A549 (cell line): ENCODE measurements at regions not wholly inside any gene's neighbourhood (a gene's known extent, or its start where the extent isn't known, plus 50 kb on each side); places are given as distances from the start of the nearest gene placed in this dataset.
A peak's percentile ranks its signal among the peaks of the same experiment; 100 is the strongest.

Source experiments
- ATAC-seq, 2 experiments: fragments of 200-7000 bp in 1 of 2; fragments of >200 bp in 1 of 2; cut with Nextera tagmentation in 1 of 2; cut with Tn5 transposase in 1 of 2; 3 replicates each; pipeline versions ENCODE4 v1.8.0 to v1.9.1; 2018 to 2020; ENCODE audit warnings: mild to moderate bottlenecking in 1 of 2, moderate library complexity in 1 of 2
- CTCF ChIA-PET: fragments of 300-600 bp; sonication (Branson Sonifier 250); formaldehyde crosslinking; extraction: SDS; loops from one replicate; lab custom pipeline; 2021; ENCODE audit warnings: antibody characterized with exemption, inconsistent platforms; lab: Yijun Ruan, JAX
- POLR2A ChIA-PET: fragments of 350-600 bp; formaldehyde crosslinking; extraction: SDS; loops from one replicate; lab custom pipeline; 2021; ENCODE audit warnings: antibody characterized with exemption, inconsistent platforms; lab: Yijun Ruan, JAX
- DNase-seq, 2 experiments: peaks; one replicate each; pipeline versions ENCODE4 v3.0.0 to v3.0.0-alpha.2; 2011 to 2016; ENCODE audit warnings: low read depth in 1 of 2, low spot score in 1 of 2
- FAIRE-seq: peaks from 2 replicates; lab custom pipeline; 2011; peaks lifted over from hg19 to GRCh38; lab: Jason Lieb, UNC
- H3K27ac ChIP-seq, 2 experiments: fragments of >200 bp; sonication (Bioruptor Twin); formaldehyde crosslinking; 3 replicates each; pipeline ENCODE4 v1.5.1; 2016 to 2017
- H3K4me1 ChIP-seq: fragments of >200 bp; sonication (Bioruptor Twin); formaldehyde crosslinking; 3 replicates; pipeline ENCODE4 v1.6.1; 2016
- H3K4me2 ChIP-seq: fragments of >200 bp; sonication (Bioruptor Twin); formaldehyde crosslinking; 3 replicates; pipeline ENCODE4 v1.6.1; 2016
- H3K4me3 ChIP-seq: fragments of >200 bp; sonication (Bioruptor Twin); formaldehyde crosslinking; 3 replicates; pipeline ENCODE4 v1.5.1; 2016
- H3K9me3 ChIP-seq: fragments of >200 bp; sonication (Bioruptor Twin); formaldehyde crosslinking; 3 replicates; pipeline ENCODE4 v1.6.1; 2016
- ATOH8 ChIP-seq: fragments of 250-450 bp; sonication (Bioruptor Pico); IDR thresholded peaks from 2 replicates; pipeline ENCODE4 v1.5.0; 2020; ENCODE audit warnings: low read depth, mild to moderate bottlenecking, moderate library complexity
- BCL3 ChIP-seq: fragments of >200 bp; sonication (Bioruptor Twin); formaldehyde crosslinking; IDR thresholded peaks from 3 replicates; pipeline ENCODE4 v1.6.1; 2016
- BHLHE40 ChIP-seq: IDR thresholded peaks from 2 replicates; pipeline ENCODE4 v1.6.1; 2012; ENCODE audit warnings: low read depth, low read length, inconsistent platforms
- CHD2 ChIP-seq: fragments of 150-350 bp; IDR thresholded peaks from 2 replicates; pipeline ENCODE4 v1.6.1; 2014; ENCODE audit warnings: low read length; ENCODE audit not compliant: partially characterized antibody
- E2F6 ChIP-seq: IDR thresholded peaks from 2 replicates; pipeline ENCODE4 v1.6.1; 2012; ENCODE audit warnings: low read depth, borderline replicate concordance
- EP300 ChIP-seq, 2 experiments: fragments of >200 bp; sonication (Bioruptor Twin); formaldehyde crosslinking; IDR thresholded peaks; 2 replicates in 1 of 2; 3 replicates in 1 of 2; pipeline ENCODE4 v1.6.1; 2016 to 2017
- ESRRA ChIP-seq: fragments of 150-350 bp; IDR thresholded peaks from 2 replicates; pipeline ENCODE4 v1.6.1; 2014; ENCODE audit warnings: mild to moderate bottlenecking, low read length, borderline replicate concordance
- HDAC2 ChIP-seq: fragments of 200-600 bp; sonication (generic); IDR thresholded peaks from 2 replicates; pipeline ENCODE4 v1.6.1; 2016
- HES2 ChIP-seq: fragments of >200 bp; sonication (Bioruptor Twin); formaldehyde crosslinking; IDR thresholded peaks from 2 replicates; pipeline ENCODE4 v1.6.1; 2016
- HEYL ChIP-seq: fragments of 250-450 bp; sonication (Bioruptor Pico); IDR thresholded peaks from 2 replicates; pipeline ENCODE4 v1.8.0; 2021; ENCODE audit warnings: mild to moderate bottlenecking, moderate library complexity
- HOXA7 ChIP-seq: fragments of 250-450 bp; sonication (Bioruptor Pico); IDR thresholded peaks from 2 replicates; pipeline ENCODE4 v1.5.0; 2020; ENCODE audit warnings: mild to moderate bottlenecking, moderate library complexity
- HOXB13 ChIP-seq: fragments of 250-450 bp; sonication (Bioruptor Pico); IDR thresholded peaks from 2 replicates; pipeline ENCODE4 v1.5.0; 2020; ENCODE audit warnings: low read depth, mild to moderate bottlenecking, moderate library complexity
- HOXB5 ChIP-seq: fragments of 250-450 bp; sonication (Bioruptor Pico); IDR thresholded peaks from 2 replicates; pipeline ENCODE4 v1.5.0; 2020; ENCODE audit warnings: mild to moderate bottlenecking, moderate library complexity
- JUNB ChIP-seq: fragments of >200 bp; sonication (Bioruptor Twin); formaldehyde crosslinking; IDR thresholded peaks from 2 replicates; pipeline ENCODE4 v1.6.1; 2016
- MAZ ChIP-seq: fragments of 150-350 bp; IDR thresholded peaks from 2 replicates; pipeline ENCODE4 v1.6.1; 2014; ENCODE audit warnings: antibody characterized with exemption, low read depth, low read length, borderline replicate concordance
- NFE2L2 ChIP-seq: fragments of 150-350 bp; conservative IDR thresholded peaks from 2 replicates; pipeline ENCODE4 v1.6.1; 2014; ENCODE audit warnings: low read length
- NPAS2 ChIP-seq: fragments of 250-450 bp; sonication (Bioruptor Pico); IDR thresholded peaks from 2 replicates; pipeline ENCODE4 v1.8.0; 2022; ENCODE audit warnings: mild to moderate bottlenecking, moderate library complexity, borderline replicate concordance
- POLR2A ChIP-seq: IDR thresholded peaks from 2 replicates; pipeline ENCODE4 v1.6.1; 2012; ENCODE audit warnings: mild to moderate bottlenecking, low read length
- RAD21 ChIP-seq, 2 experiments: fragments of >200 bp in 1 of 2; sonication (Bioruptor Twin) in 1 of 2; formaldehyde crosslinking in 1 of 2; IDR thresholded peaks in 1 of 2; conservative IDR thresholded peaks in 1 of 2; 2 replicates in 1 of 2; 3 replicates in 1 of 2; pipeline ENCODE4 v1.6.1; 2012 to 2018; ENCODE audit warnings: inconsistent platforms in 1 of 2
- RARB ChIP-seq: fragments of 250-450 bp; sonication (Bioruptor Pico); IDR thresholded peaks from 2 replicates; pipeline ENCODE4 v1.8.0; 2021; ENCODE audit warnings: mild to moderate bottlenecking, moderate library complexity
- RNF2 ChIP-seq: fragments of 200-600 bp; sonication (generic); IDR thresholded peaks from 2 replicates; pipeline ENCODE4 v1.6.1; 2016; ENCODE audit warnings: low read depth, mild to moderate bottlenecking, antibody characterized with exemption, moderate library complexity, borderline replicate concordance
- USF2 ChIP-seq: fragments of 450-650 bp; IDR thresholded peaks from 2 replicates; pipeline ENCODE4 v1.6.1; 2014; ENCODE audit warnings: antibody characterized with exemption
- ZC3H11A ChIP-seq: fragments of 450-650 bp; IDR thresholded peaks from 2 replicates; pipeline ENCODE4 v1.6.1; 2014; ENCODE audit warnings: antibody characterized with exemption, mild to moderate bottlenecking
- ZNF302 ChIP-seq: fragments of 250-450 bp; sonication (Bioruptor Pico); IDR thresholded peaks from 2 replicates; pipeline ENCODE4 v1.9.0; 2021; ENCODE audit warnings: inconsistent platforms, mild to moderate bottlenecking, moderate library complexity
- ZSCAN20 ChIP-seq: fragments of 250-450 bp; sonication (Bioruptor Pico); IDR thresholded peaks from 2 replicates; pipeline ENCODE4 v1.8.0; 2022; ENCODE audit warnings: mild to moderate bottlenecking, moderate library complexity
- WGBS: methylation state at CpG from one replicate; pipeline ENCODE4 v1.1.6; 2017; ENCODE audit errors: missing lambda C conversion rate; 5-methylcytosine and 5-hydroxymethylcytosine counted together

GRCh38 chr17:62875296-62875695, 67.2 kb upstream of the MARCHF10 start:
- FAIRE-seq (no peak), DNase-seq (no peak), ATAC-seq (0 out of 6 replicates have a peak, but pooled peaks of 1 of the 2 experiments have one; percentile 12)
- H3K27ac ChIP-seq, result peak overlapping the region; percentile 30 to 48; a peak in 3 of 6 replicates
- CTCF ChIA-PET, result interaction anchor here (1.5 to 2.9 kb wide), 3 partner anchors 8 to 13 kb away, joined by 3 to 8 read pairs (median 5); no protein-coding TSS in a partner anchor
- TF ChIP-seq HEYL (CRISPR knock-in tag) (no peak), CHD2 (no peak), USF2 (no peak), NFE2L2 (no peak)
- no peaks in the 10 kb centered on the region for H3K9me3 ChIP-seq
- no peak overlapping the region for H3K4me2 ChIP-seq
- H3K4me3 ChIP-seq, result no peak overlapping the region
- WGBS, result 74% methylated on average over 4 of the region's 4 CpGs
- peaks cover 21% of the 10 kb centered on the region for H3K4me1 ChIP-seq
- POLR2A ChIA-PET, result interaction anchor here (1.3 kb wide), 1 partner anchor 51 kb away, joined by 3 read pairs; no protein-coding TSS in a partner anchor

- no peak for FAIRE-seq
- ATAC-seq, result no peak
- DNase-seq, result no peak
- Histone ChIP-seq H3K4me2 (no peak overlapping the region), H3K4me1 (peaks cover 7% of the 10 kb centered on the region), H3K4me3 (no peak overlapping the region)
- POLR2A ChIA-PET, result interaction anchor here (0.6 kb wide), 1 partner anchor 81 kb away, joined by 3 read pairs; no protein-coding TSS in a partner anchor
- 76% methylated on average over 5 of the region's 5 CpGs for WGBS
- no peak for TF ChIP-seq MAZ
- no peak for TF ChIP-seq JUNB
- TF ChIP-seq HOXA7 (CRISPR knock-in tag), result no peak
- TF ChIP-seq HOXB5 (CRISPR knock-in tag), result no peak
- TF ChIP-seq BHLHE40, result no peak
- no peak for TF ChIP-seq RNF2
- no peak for TF ChIP-seq ATOH8 (CRISPR knock-in tag)
- TF ChIP-seq ZSCAN20 (CRISPR knock-in tag), result no peak
- no peak for TF ChIP-seq ESRRA
- TF ChIP-seq RAD21 (conservative IDR thresholded peaks at IDR 0.05 in 1 of 2, IDR thresholded peaks at IDR 0.05 in 1 of 2), result no peak
- no peak for TF ChIP-seq HES2
- no peak for TF ChIP-seq RARB
- TF ChIP-seq BCL3, result no peak
- TF ChIP-seq POLR2A, result no peak
- TF ChIP-seq, all 56 proteins: peak for 0
- Histone ChIP-seq H3K9me3 (peaks cover under 1% of the 10 kb centered on the region; the same call in 1 of the 3 replicates), H3K27ac (no peak overlapping the region)
- CTCF ChIA-PET, result interaction anchor here (0.8 to 1.2 kb wide), 2 partner anchors 24 to 43 kb away, joined by 3 read pairs; no protein-coding TSS in a partner anchor
These were observed 63.2 kb upstream of the MARCHF10 start for GRCh38 chr17:62871291-62871690.

- ATAC-seq, result no peak
- no peak for FAIRE-seq
- Histone ChIP-seq H3K4me2 (no peak overlapping the region), H3K9me3 (peaks cover 7% of the 10 kb centered on the region; the same call in 1 of the 3 replicates), H3K4me1 (no peaks in the 10 kb centered on the region), H3K27ac (no peak overlapping the region)
- CTCF ChIA-PET, result interaction anchor here (1.2 kb wide), 1 partner anchor 23 kb away, joined by 3 read pairs; no protein-coding TSS in a partner anchor
- DNase-seq, result no peak
- WGBS, result 82% methylated on average over 8 of the region's 8 CpGs
- TF ChIP-seq NPAS2 (CRISPR knock-in tag) (no peak), ZC3H11A (no peak), HDAC2 (no peak), ZNF302 (no peak), E2F6 (no peak), ESRRA (no peak), EP300 (IDR thresholded peaks at IDR 0.05) (no peak), RNF2 (no peak), HOXB13 (no peak), ATOH8 (CRISPR knock-in tag) (no peak)
- TF ChIP-seq, all 56 proteins: peak for 0
- POLR2A ChIA-PET, result no interaction called here
- no peak overlapping the region for H3K4me3 ChIP-seq
These were observed 62.4 kb upstream of the MARCHF10 start for GRCh38 chr17:62870552-62870971.
